HepG2 (cell line): ENCODE measurements at regions not wholly inside any gene's neighbourhood (a gene's known extent, or its start where the extent isn't known, plus 50 kb on each side); places are given as distances from the start of the nearest gene placed in this dataset.

Experiments
- ATM ChIP-seq: fragments of 450-650 bp; IDR thresholded peaks from 2 replicates; pipeline ENCODE4 v1.7.1; 2017; ENCODE audit warnings: mild to moderate bottlenecking, borderline replicate concordance
- GATAD1 ChIP-seq: IDR thresholded peaks from 2 replicates; pipeline ENCODE4 v1.6.1; 2016; ENCODE audit warnings: missing genetic modification reagents, missing compliant biosample characterization
- GPBP1L1 ChIP-seq: sonication (generic); formaldehyde crosslinking; IDR thresholded peaks from 2 replicates; pipeline ENCODE4 v1.5.0; 2020; ENCODE audit warnings: mild to moderate bottlenecking, missing genetic modification reagents
- HDAC2 ChIP-seq: sonication (generic); formaldehyde crosslinking; IDR thresholded peaks from 2 replicates; pipeline ENCODE4 v1.4.0; 2020; ENCODE audit warnings: missing genetic modification reagents
- MBD4 ChIP-seq: IDR thresholded peaks from 2 replicates; pipeline ENCODE4 v1.6.1; 2012; ENCODE audit warnings: low read length, inconsistent platforms, borderline replicate concordance
- TF ChIP-seq, protein P1 (sequence below): sonication (generic); formaldehyde crosslinking; IDR thresholded peaks from 2 replicates; pipeline ENCODE4 v1.4.0; 2020; ENCODE audit warnings: missing genetic modification reagents, low read depth, mild to moderate bottlenecking, borderline replicate concordance
- TF ChIP-seq, protein P2 (sequence below): sonication (generic); formaldehyde crosslinking; IDR thresholded peaks from 2 replicates; pipeline ENCODE4 v1.4.0; 2020; ENCODE audit warnings: missing genetic modification reagents
- TF ChIP-seq, protein P3 (sequence below): sonication (generic); formaldehyde crosslinking; IDR thresholded peaks from 2 replicates; pipeline ENCODE4 v1.4.0; 2020; ENCODE audit warnings: mild to moderate bottlenecking, missing genetic modification reagents
- TF ChIP-seq, protein P4 (sequence below): IDR thresholded peaks from 2 replicates; pipeline ENCODE4 v1.6.1; 2018; ENCODE audit warnings: missing genetic modification reagents, mild to moderate bottlenecking, missing compliant biosample characterization

- TF ChIP-seq, protein P1, sequence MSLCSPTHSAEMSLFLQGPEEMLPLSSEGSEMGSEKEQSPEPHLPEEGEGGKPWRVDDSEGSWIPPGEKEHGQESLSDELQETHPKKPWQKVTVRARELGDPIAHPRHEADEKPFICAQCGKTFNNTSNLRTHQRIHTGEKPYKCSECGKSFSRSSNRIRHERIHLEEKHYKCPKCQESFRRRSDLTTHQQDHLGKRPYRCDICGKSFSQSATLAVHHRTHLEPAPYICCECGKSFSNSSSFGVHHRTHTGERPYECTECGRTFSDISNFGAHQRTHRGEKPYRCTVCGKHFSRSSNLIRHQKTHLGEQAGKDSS (CRISPR knock-in tag) = no peak
- TF ChIP-seq MBD4 (no peak), ATM (no peak), HDAC2 (no peak), GPBP1L1 (CRISPR knock-in tag) (no peak), GATAD1 (CRISPR knock-in tag) (no peak)
- TF ChIP-seq, protein P2, sequence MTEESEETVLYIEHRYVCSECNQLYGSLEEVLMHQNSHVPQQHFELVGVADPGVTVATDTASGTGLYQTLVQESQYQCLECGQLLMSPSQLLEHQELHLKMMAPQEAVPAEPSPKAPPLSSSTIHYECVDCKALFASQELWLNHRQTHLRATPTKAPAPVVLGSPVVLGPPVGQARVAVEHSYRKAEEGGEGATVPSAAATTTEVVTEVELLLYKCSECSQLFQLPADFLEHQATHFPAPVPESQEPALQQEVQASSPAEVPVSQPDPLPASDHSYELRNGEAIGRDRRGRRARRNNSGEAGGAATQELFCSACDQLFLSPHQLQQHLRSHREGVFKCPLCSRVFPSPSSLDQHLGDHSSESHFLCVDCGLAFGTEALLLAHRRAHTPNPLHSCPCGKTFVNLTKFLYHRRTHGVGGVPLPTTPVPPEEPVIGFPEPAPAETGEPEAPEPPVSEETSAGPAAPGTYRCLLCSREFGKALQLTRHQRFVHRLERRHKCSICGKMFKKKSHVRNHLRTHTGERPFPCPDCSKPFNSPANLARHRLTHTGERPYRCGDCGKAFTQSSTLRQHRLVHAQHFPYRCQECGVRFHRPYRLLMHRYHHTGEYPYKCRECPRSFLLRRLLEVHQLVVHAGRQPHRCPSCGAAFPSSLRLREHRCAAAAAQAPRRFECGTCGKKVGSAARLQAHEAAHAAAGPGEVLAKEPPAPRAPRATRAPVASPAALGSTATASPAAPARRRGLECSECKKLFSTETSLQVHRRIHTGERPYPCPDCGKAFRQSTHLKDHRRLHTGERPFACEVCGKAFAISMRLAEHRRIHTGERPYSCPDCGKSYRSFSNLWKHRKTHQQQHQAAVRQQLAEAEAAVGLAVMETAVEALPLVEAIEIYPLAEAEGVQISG (CRISPR knock-in tag) = no peak
- TF ChIP-seq, protein P3, sequence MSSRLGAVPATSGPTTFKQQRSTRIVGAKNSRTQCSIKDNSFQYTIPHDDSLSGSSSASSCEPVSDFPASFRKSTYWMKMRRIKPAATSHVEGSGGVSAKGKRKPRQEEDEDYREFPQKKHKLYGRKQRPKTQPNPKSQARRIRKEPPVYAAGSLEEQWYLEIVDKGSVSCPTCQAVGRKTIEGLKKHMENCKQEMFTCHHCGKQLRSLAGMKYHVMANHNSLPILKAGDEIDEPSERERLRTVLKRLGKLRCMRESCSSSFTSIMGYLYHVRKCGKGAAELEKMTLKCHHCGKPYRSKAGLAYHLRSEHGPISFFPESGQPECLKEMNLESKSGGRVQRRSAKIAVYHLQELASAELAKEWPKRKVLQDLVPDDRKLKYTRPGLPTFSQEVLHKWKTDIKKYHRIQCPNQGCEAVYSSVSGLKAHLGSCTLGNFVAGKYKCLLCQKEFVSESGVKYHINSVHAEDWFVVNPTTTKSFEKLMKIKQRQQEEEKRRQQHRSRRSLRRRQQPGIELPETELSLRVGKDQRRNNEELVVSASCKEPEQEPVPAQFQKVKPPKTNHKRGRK (CRISPR knock-in tag) = no peak
- TF ChIP-seq, protein P4, sequence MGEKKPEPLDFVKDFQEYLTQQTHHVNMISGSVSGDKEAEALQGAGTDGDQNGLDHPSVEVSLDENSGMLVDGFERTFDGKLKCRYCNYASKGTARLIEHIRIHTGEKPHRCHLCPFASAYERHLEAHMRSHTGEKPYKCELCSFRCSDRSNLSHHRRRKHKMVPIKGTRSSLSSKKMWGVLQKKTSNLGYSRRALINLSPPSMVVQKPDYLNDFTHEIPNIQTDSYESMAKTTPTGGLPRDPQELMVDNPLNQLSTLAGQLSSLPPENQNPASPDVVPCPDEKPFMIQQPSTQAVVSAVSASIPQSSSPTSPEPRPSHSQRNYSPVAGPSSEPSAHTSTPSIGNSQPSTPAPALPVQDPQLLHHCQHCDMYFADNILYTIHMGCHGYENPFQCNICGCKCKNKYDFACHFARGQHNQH (CRISPR knock-in tag) = no peak
Observed at GRCh38 chr2:12419803-12420202, 296.9 kb upstream of the TRIB2 start (continued).
